ENCODE measurements at regions not wholly inside any gene's neighbourhood (a gene's known extent, or its start where the extent isn't known, plus 50 kb on each side); places are given as distances from the start of the nearest gene placed in this dataset.
"Not testable (repeated sequence)": the region's sequence is repeated elsewhere in the genome, so short reads cannot be mapped to it uniquely, and the experiment has no call there.

DNA sequence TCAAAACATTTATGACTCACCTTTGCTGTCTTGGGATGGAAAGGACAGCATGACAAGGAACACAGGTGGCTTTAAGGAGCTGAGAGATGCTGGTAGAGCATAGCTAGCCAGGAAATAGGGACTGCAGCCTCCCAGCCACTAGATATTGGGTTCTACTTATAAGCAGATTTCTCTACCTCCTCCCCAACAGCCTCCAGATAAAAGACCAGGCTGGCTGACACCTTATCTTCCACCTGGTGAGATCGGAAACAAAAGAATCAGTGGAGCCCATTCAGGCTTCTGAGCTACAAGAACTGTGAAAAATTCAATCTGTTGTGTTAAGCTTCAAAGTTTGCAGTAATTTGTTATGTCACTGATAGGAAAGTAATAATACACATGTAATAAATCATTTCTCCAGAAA is 1278.5 kb upstream of the ZEB2 start:
- Mint-ChIP-seq H3K36me3 (ENCODE audit: insufficient read depth, unreplicated experiment) (peaks cover 4% of the 10 kb centered on the region), H3K27me3 (ENCODE audit: insufficient read depth, unreplicated experiment) (no peaks in the 10 kb centered on the region), H3K4me3 (ENCODE audit: unreplicated experiment) (no peak overlapping the region), H3K4me1 (ENCODE audit: insufficient read depth, unreplicated experiment) (peaks cover 18% of the 10 kb centered on the region), H3K9me3 (ENCODE audit: unreplicated experiment) (no peaks in the 10 kb centered on the region), H3K27ac (ENCODE audit: low read depth, unreplicated experiment) (no peak overlapping the region)
- no peak for DNase-seq (ENCODE audit: unreplicated experiment)
- intact Hi-C loops (cut with micrococcal nuclease) = no loop called here
- no TSS peak for BruUV-seq (replicated peaks)
- POLR2A ChIA-PET = no interaction called here
- CTCF ChIA-PET = interaction anchor here (0.6 to 1.5 kb wide), 2 partner anchors 35 to 47 kb away, joined by 3 read pairs; no protein-coding TSS in a partner anchor
- TF ChIP-seq, protein P1, sequence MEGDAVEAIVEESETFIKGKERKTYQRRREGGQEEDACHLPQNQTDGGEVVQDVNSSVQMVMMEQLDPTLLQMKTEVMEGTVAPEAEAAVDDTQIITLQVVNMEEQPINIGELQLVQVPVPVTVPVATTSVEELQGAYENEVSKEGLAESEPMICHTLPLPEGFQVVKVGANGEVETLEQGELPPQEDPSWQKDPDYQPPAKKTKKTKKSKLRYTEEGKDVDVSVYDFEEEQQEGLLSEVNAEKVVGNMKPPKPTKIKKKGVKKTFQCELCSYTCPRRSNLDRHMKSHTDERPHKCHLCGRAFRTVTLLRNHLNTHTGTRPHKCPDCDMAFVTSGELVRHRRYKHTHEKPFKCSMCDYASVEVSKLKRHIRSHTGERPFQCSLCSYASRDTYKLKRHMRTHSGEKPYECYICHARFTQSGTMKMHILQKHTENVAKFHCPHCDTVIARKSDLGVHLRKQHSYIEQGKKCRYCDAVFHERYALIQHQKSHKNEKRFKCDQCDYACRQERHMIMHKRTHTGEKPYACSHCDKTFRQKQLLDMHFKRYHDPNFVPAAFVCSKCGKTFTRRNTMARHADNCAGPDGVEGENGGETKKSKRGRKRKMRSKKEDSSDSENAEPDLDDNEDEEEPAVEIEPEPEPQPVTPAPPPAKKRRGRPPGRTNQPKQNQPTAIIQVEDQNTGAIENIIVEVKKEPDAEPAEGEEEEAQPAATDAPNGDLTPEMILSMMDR (IDR thresholded peaks at IDR 0.05; ENCODE audit: unreplicated experiment) = no peak

DNA sequence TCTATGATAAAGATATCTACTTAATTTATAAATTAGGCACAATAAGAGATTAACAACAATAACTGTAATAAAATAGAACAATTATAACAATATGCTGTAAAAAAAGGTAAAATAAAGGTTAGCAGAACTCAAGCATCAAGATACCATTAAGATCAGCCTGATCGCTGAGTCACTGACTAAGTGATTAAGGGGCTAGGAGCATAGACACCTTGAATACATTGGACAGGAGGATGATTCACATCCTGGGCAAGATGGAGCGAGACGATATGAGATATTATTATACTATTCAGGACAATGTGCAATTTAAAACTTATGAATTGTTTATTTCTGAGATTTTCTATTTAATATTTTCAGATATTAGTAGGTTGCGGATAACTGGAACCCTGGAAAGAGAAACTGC is 1277.8 kb upstream of the ZEB2 start:
- Mint-ChIP-seq H3K4me3 (ENCODE audit: unreplicated experiment) (no peak overlapping the region), H3K4me1 (ENCODE audit: insufficient read depth, unreplicated experiment) (peaks cover 18% of the 10 kb centered on the region), H3K9me3 (ENCODE audit: unreplicated experiment) (no peaks in the 10 kb centered on the region), H3K36me3 (ENCODE audit: insufficient read depth, unreplicated experiment) (peaks cover 4% of the 10 kb centered on the region), H3K27me3 (ENCODE audit: insufficient read depth, unreplicated experiment) (no peaks in the 10 kb centered on the region), H3K27ac (ENCODE audit: low read depth, unreplicated experiment) (no peak overlapping the region)
- BruUV-seq (replicated peaks) = no TSS peak
- CTCF ChIA-PET = no interaction called here
- POLR2A ChIA-PET = no interaction called here
- peak; percentile 55 for DNase-seq (ENCODE audit: unreplicated experiment)
- intact Hi-C loops (cut with micrococcal nuclease) = no loop called here
- TF ChIP-seq, protein P1 (IDR thresholded peaks at IDR 0.05; ENCODE audit: unreplicated experiment) = no peak

DNA sequence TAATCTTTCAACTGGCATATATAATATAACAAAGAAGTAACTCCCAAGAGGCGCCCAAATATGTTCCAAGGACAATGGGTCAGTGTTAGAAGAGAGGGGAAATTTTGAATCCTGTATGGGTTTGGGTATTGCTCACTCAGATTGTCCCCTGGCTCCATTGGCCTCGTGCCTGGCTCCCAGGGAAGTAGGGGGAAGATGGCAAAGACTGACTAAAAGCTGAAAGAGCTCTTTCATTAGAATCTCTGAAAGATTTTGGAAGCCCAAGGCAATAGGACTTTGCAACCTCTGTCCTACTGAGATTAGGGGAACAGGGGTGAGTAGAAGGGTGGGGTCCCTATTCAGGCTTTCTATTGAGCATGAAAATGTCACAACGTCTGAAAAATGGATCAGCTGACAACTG is 1272.8 kb upstream of the ZEB2 start:
- Mint-ChIP-seq H3K9me3 (ENCODE audit: unreplicated experiment) (no peaks in the 10 kb centered on the region), H3K27me3 (ENCODE audit: insufficient read depth, unreplicated experiment) (no peaks in the 10 kb centered on the region), H3K27ac (ENCODE audit: low read depth, unreplicated experiment) (no peak overlapping the region), H3K4me1 (ENCODE audit: insufficient read depth, unreplicated experiment) (peaks cover 9% of the 10 kb centered on the region), H3K36me3 (ENCODE audit: insufficient read depth, unreplicated experiment) (no peaks in the 10 kb centered on the region), H3K4me3 (ENCODE audit: unreplicated experiment) (no peak overlapping the region)
- intact Hi-C loops (cut with micrococcal nuclease) = no loop called here
- BruUV-seq (replicated peaks) = no TSS peak
- CTCF ChIA-PET = interaction anchor here (1.1 kb wide), 1 partner anchor 9 kb away, joined by 3 read pairs; no protein-coding TSS in a partner anchor
- TF ChIP-seq, protein P1 (IDR thresholded peaks at IDR 0.05; ENCODE audit: unreplicated experiment) = no peak
- POLR2A ChIA-PET = no interaction called here
- DNase-seq (ENCODE audit: unreplicated experiment) = no peak

DNA sequence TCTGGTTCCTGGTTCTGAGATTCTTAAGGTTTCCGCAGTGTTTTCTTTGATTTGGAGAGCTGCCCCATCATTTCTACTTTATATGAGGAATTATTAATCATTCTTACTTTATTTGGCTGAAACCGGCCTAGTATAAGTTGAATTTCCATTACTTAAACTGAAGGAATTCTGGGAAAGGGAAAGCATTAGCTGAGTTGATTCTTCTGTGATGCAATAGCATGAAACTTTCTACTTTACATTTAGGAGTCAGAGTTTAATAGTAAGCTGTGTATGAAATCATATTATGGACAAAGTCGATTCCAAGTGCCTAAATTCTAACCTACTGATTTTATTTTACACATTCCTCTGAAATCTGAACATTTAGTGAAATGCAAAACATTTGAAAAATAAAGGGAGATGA is 1269.7 kb upstream of the ZEB2 start:
- TF ChIP-seq, protein P1 (IDR thresholded peaks at IDR 0.05; ENCODE audit: unreplicated experiment) = no peak
- ChIA-PET POLR2A (no interaction called here), CTCF (no interaction called here)
- no peak overlapping the region for H3K4me3 Mint-ChIP-seq (ENCODE audit: unreplicated experiment)
- intact Hi-C loops (cut with micrococcal nuclease) = no loop called here
- peaks cover 6% of the 10 kb centered on the region for H3K4me1 Mint-ChIP-seq (ENCODE audit: insufficient read depth, unreplicated experiment)
- H3K9me3 Mint-ChIP-seq (ENCODE audit: unreplicated experiment) = no peaks in the 10 kb centered on the region
- no peaks in the 10 kb centered on the region for H3K27me3 Mint-ChIP-seq (ENCODE audit: insufficient read depth, unreplicated experiment)
- H3K36me3 Mint-ChIP-seq (ENCODE audit: insufficient read depth, unreplicated experiment) = peaks cover 5% of the 10 kb centered on the region
- no peak for DNase-seq (ENCODE audit: unreplicated experiment)
- H3K27ac Mint-ChIP-seq (ENCODE audit: low read depth, unreplicated experiment) = no peak overlapping the region
- BruUV-seq (replicated peaks) = no TSS peak

GRCh38 chr2:145787597-145788361 is 1267.9 kb upstream of the ZEB2 start:
- H3K9me3 Mint-ChIP-seq (ENCODE audit: unreplicated experiment); H3K27ac Mint-ChIP-seq (ENCODE audit: low read depth, unreplicated experiment); H3K4me3 Mint-ChIP-seq (ENCODE audit: unreplicated experiment); intact Hi-C loops (cut with micrococcal nuclease); H3K4me1 Mint-ChIP-seq (ENCODE audit: insufficient read depth, unreplicated experiment); DNase-seq (ENCODE audit: unreplicated experiment); BruUV-seq (replicated peaks); CTCF ChIA-PET; H3K27me3 Mint-ChIP-seq (ENCODE audit: insufficient read depth, unreplicated experiment); POLR2A ChIA-PET; H3K36me3 Mint-ChIP-seq (ENCODE audit: insufficient read depth, unreplicated experiment): not testable (repeated sequence)

- H3K36me3 Mint-ChIP-seq (ENCODE audit: insufficient read depth, unreplicated experiment); DNase-seq (ENCODE audit: unreplicated experiment); intact Hi-C loops (cut with micrococcal nuclease); H3K4me1 Mint-ChIP-seq (ENCODE audit: insufficient read depth, unreplicated experiment); H3K27ac Mint-ChIP-seq (ENCODE audit: low read depth, unreplicated experiment); CTCF ChIA-PET; POLR2A ChIA-PET; BruUV-seq (replicated peaks); H3K9me3 Mint-ChIP-seq (ENCODE audit: unreplicated experiment); H3K27me3 Mint-ChIP-seq (ENCODE audit: insufficient read depth, unreplicated experiment); H3K4me3 Mint-ChIP-seq (ENCODE audit: unreplicated experiment): not testable (repeated sequence)
These were observed 1262.7 kb upstream of the ZEB2 start for GRCh38 chr2:145782607-145783006.

Data from MCF 10A (cell line).